ENCODE measurements at regions not wholly inside any gene's neighbourhood (a gene's known extent, or its start where the extent isn't known, plus 50 kb on each side); places are given as distances from the start of the nearest gene placed in this dataset.

DNA sequence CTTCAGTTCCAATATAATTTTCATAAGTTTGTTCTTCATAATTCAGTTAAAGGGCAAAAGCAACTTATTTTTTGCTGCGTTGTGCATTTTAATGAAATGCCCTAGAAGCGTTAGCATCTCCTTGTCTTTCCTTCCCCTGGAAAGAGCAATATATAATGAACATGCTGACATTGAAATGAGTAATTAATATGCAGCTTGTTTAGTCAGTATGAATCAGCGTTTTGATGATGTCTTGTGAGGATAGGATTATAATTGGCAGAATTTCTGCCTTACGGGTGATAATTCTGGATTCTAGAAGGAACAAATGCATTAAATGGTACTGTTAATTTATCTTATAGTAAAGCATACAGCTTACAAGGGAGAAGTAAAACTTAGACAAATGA, 152.3 kb upstream of the MMADHC start:
- Histone ChIP-seq H3K27me3 (ENCODE audit: control insufficient read depth in 1 of 2, insufficient read depth in 2 of 2, low read length in 2 of 2) (no peaks in the 10 kb centered on the region), H3K4me1 (ENCODE audit: insufficient read depth, low read length) (no peaks in the 10 kb centered on the region), H3K4me3 (ENCODE audit: low read length) (no peak overlapping the region), H3K36me3 (ENCODE audit: insufficient read depth, low read length) (no peaks in the 10 kb centered on the region), H3K27ac (ENCODE audit: low read depth in 1 of 2, low read length in 2 of 2) (no peak overlapping the region), H3K9me3 (ENCODE audit: control insufficient read depth in 1 of 2, insufficient read depth in 1 of 2, low read length in 2 of 2) (no peaks in the 10 kb centered on the region)
- H3K27me3 Mint-ChIP-seq = no peaks in the 10 kb centered on the region
- TF ChIP-seq, protein P1, sequence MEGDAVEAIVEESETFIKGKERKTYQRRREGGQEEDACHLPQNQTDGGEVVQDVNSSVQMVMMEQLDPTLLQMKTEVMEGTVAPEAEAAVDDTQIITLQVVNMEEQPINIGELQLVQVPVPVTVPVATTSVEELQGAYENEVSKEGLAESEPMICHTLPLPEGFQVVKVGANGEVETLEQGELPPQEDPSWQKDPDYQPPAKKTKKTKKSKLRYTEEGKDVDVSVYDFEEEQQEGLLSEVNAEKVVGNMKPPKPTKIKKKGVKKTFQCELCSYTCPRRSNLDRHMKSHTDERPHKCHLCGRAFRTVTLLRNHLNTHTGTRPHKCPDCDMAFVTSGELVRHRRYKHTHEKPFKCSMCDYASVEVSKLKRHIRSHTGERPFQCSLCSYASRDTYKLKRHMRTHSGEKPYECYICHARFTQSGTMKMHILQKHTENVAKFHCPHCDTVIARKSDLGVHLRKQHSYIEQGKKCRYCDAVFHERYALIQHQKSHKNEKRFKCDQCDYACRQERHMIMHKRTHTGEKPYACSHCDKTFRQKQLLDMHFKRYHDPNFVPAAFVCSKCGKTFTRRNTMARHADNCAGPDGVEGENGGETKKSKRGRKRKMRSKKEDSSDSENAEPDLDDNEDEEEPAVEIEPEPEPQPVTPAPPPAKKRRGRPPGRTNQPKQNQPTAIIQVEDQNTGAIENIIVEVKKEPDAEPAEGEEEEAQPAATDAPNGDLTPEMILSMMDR (IDR thresholded peaks at IDR 0.05) = no peak
- no peak overlapping the region for H3K4me3 Mint-ChIP-seq
- no peaks in the 10 kb centered on the region for H3K4me1 Mint-ChIP-seq (ENCODE audit: low read depth)
- ChIA-PET POLR2A (no interaction called here), CTCF (no interaction called here)
- H3K9me3 Mint-ChIP-seq = no peaks in the 10 kb centered on the region
- no peak for ATAC-seq (ENCODE audit: poor library complexity)
- H3K27ac Mint-ChIP-seq = no peak overlapping the region
- intact Hi-C loops (cut with DNase I, micrococcal nuclease) = no loop called here
- no peaks in the 10 kb centered on the region for H3K36me3 Mint-ChIP-seq (ENCODE audit: low read depth)
- DNase-seq = no peak

DNA sequence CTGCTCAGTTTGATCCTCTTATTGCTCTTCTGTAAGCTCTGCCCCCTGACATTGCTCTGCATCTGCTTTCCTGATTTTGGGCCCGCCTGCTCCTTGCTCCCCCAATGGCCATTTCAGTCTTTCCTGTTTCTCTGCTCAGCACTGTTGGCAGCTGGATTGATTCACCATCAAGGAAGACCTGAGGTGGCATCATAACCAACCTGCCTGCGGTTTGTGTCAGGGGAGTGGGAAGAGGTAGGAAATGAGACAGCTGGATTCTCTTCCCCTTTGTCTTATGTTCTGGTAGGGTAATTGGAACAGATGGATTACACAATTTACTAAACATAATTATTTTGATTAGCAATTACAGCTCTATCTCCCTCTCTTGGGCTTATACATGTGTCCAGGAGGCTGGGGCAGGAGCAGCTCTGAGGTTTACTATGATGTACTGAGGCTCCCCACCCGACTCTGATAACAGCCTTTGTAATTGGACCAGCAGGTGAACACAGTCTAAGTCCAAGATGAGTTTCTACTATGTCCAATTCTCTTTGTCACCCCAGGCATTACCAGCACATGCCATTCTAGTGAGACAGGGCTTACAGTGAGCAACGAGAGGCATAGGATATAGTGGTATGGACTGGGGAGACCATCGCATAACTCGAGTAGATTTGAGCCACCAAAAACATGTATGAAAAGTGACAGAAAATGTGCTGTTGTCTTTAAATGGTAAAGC, 151.8 kb upstream of the MMADHC start:
- TF ChIP-seq, protein P1 (IDR thresholded peaks at IDR 0.05) = no peak
- ChIA-PET CTCF (no interaction called here), POLR2A (no interaction called here)
- DNase-seq (no peak), ATAC-seq (ENCODE audit: poor library complexity) (no peak)
- no peaks in the 10 kb centered on the region for H3K4me1 Mint-ChIP-seq (ENCODE audit: low read depth)
- H3K27ac Mint-ChIP-seq = no peak overlapping the region
- H3K27me3 Mint-ChIP-seq = no peaks in the 10 kb centered on the region
- Histone ChIP-seq H3K4me1 (ENCODE audit: insufficient read depth, low read length) (no peaks in the 10 kb centered on the region), H3K4me3 (ENCODE audit: low read length) (no peak overlapping the region), H3K36me3 (ENCODE audit: insufficient read depth, low read length) (no peaks in the 10 kb centered on the region), H3K27ac (ENCODE audit: low read depth in 1 of 2, low read length in 2 of 2) (no peak overlapping the region), H3K27me3 (ENCODE audit: control insufficient read depth in 1 of 2, insufficient read depth in 2 of 2, low read length in 2 of 2) (no peaks in the 10 kb centered on the region), H3K9me3 (ENCODE audit: control insufficient read depth in 1 of 2, insufficient read depth in 1 of 2, low read length in 2 of 2) (no peaks in the 10 kb centered on the region)
- no peaks in the 10 kb centered on the region for H3K36me3 Mint-ChIP-seq (ENCODE audit: low read depth)
- no peaks in the 10 kb centered on the region for H3K9me3 Mint-ChIP-seq
- H3K4me3 Mint-ChIP-seq = no peak overlapping the region
- intact Hi-C loops (cut with DNase I, micrococcal nuclease) = no loop called here

DNA sequence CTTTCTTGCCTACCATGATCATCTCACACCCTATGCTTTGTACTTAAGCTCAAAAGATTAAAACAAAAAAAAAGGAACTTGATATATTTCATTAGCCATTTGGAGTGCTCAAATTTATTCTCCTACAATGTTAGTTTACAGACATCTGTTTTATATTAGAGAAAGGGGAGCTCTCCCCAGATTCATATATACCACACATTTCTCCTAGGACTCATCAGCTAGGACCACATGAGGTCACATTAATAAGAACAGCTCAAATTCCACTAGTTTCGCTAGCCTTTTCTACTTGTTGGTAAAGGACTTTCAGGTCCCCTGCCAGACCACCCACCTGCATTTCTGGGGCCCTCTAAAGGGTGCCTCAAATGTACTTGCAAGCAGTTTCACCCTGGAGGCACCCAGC, 151.2 kb upstream of the MMADHC start:
- ATAC-seq (ENCODE audit: poor library complexity) (no peak), DNase-seq (no peak)
- H3K4me3 ChIP-seq (ENCODE audit: low read length) = no peak overlapping the region
- no peaks in the 10 kb centered on the region for H3K9me3 Mint-ChIP-seq
- H3K36me3 ChIP-seq (ENCODE audit: insufficient read depth, low read length) = no peaks in the 10 kb centered on the region
- no peaks in the 10 kb centered on the region for H3K36me3 Mint-ChIP-seq (ENCODE audit: low read depth)
- H3K27ac ChIP-seq (ENCODE audit: low read depth in 1 of 2, low read length in 2 of 2) = no peak overlapping the region
- ChIA-PET POLR2A (no interaction called here), CTCF (no interaction called here)
- H3K4me1 ChIP-seq (ENCODE audit: insufficient read depth, low read length) = no peaks in the 10 kb centered on the region
- H3K27ac Mint-ChIP-seq = no peak overlapping the region
- no peaks in the 10 kb centered on the region for H3K27me3 ChIP-seq (ENCODE audit: control insufficient read depth in 1 of 2, insufficient read depth in 2 of 2, low read length in 2 of 2)
- no peaks in the 10 kb centered on the region for H3K9me3 ChIP-seq (ENCODE audit: control insufficient read depth in 1 of 2, insufficient read depth in 1 of 2, low read length in 2 of 2)
- no peaks in the 10 kb centered on the region for H3K4me1 Mint-ChIP-seq (ENCODE audit: low read depth)
- TF ChIP-seq, protein P1 (IDR thresholded peaks at IDR 0.05) = no peak
- H3K27me3 Mint-ChIP-seq = no peaks in the 10 kb centered on the region
- intact Hi-C loops (cut with DNase I, micrococcal nuclease) = no loop called here
- no peak overlapping the region for H3K4me3 Mint-ChIP-seq

Measured in CD4-positive, alpha-beta T cell (primary cell).